GM20431 (cell line): ENCODE measurements at regions not wholly inside any gene's neighbourhood (a gene's known extent, or its start where the extent isn't known, plus 50 kb on each side); places are given as distances from the start of the nearest gene placed in this dataset.

Experiments used
- in situ Hi-C: fragments of 300-500 bp; cut with MseI, MboI; formaldehyde crosslinking; loops from one replicate; pipeline ENCODE4 v1.15.0; 2020; ENCODE audit warnings: low sequenced_read_pairs; ENCODE audit not compliant: unreplicated experiment

GRCh38 chr11:128372977-128373376 lies 214.4 kb downstream of the ETS1 start:
- in situ Hi-C loops = no loop called here

GRCh38 chr11:128367573-128367972 lies 219.8 kb downstream of the ETS1 start:
- in situ Hi-C loops = no loop called here

DNA sequence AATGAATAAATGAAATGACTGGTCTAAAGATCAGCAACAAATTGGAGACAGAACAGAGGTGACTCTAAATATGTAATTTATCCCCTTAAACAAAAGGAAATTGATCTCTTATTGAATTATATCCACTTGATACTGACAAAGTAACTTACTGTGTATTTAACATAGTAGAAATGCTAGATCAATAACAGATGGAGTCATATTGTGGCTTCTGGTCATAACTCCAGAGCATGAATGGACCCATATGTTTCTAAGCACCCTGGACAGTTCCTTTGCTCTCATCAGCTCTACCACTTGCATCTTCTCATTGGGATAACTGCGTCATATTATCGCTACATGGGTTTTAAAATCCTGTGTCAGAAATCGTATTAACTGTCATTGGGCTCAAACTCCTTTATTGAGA lies 222.3 kb downstream of the ETS1 start:
- in situ Hi-C loops = no loop called here

GRCh38 chr11:128361451-128362020 lies 225.8 kb downstream of the ETS1 start:
- in situ Hi-C loops = no loop called here

- in situ Hi-C loops = no loop called here
Observed at GRCh38 chr11:128359515-128359914, 227.8 kb downstream of the ETS1 start.

- in situ Hi-C loops = no loop called here
Observed at GRCh38 chr11:128357073-128357472, 230.3 kb downstream of the ETS1 start.

- in situ Hi-C loops = no loop called here
Observed at GRCh38 chr11:128355558-128355957, 231.8 kb downstream of the ETS1 start.

- in situ Hi-C loops = no loop called here
Observed at GRCh38 chr11:128354476-128354875, 232.9 kb downstream of the ETS1 start.

DNA sequence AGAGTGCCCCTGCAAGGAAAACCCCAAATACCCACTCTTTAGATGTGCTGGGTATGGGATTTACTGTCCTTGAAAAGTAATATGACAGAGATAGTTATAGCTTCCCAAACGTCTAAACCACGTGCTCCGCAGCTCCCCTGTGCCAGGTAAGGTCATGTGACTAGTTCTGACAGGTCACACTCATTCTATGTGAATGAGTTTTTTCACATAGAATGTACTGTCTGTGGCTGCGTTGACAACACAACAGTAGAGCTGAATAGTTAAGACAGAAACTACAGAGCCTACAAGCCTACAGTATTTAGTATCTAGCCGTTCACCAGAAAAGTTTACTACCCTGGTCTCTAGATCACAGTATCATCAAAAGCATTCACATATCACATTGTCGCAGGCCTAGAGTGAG lies 236.2 kb downstream of the ETS1 start:
- in situ Hi-C loops = no loop called here

DNA sequence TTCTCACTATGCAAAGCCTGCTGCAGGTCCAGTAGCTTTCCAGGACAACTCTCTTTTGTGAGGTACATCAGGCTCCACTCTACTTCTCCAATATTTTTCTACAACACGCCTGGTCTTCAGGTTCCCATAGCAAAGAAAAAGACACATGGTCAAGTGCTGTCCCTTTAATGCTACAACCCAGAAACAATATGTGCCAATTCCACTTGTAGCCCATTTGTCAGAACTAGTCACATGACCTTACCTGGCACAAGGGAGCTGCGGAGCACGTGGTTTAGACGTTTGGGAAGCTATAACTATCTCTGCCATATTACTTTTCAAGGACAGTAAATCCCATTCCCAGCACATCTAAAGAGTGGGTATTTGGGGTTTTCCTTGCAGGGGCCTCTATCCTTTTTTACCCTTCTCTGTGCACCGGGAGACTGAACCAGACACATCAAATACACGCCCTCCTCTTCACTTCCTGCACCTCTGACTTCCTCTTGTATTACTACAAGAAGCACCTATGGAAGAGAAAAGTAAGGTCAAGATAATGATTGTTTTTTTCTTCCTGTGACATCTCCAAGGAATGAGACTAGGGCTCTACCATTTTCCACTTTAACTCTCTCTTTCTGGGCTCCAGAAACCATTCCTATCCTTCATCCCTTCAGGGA lies 237.6 kb downstream of the ETS1 start:
- in situ Hi-C loops = no loop called here

- in situ Hi-C loops = no loop called here
Observed at GRCh38 chr11:128346804-128347203, 240.6 kb downstream of the ETS1 start.

- in situ Hi-C loops = no loop called here
Observed at GRCh38 chr11:128345316-128345715, 242.0 kb downstream of the ETS1 start.

DNA sequence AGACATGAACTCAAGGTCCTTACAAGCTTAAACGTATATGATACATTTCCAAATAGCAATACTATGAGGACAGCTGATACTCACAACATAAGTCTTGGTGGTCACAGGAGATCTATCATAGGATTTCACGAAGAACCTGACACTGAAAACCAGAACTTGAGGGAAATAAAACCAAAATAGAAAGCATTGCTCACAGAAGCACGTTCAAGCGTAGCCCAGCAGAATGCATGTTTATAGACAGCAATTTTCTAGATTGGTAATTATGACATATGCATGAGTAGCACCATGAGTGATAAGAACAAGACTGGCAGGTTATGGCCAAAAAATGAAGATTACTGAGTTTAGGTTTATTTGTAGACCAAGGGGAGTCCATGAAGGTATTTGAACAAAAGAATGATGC lies 243.5 kb downstream of the ETS1 start:
- in situ Hi-C loops = no loop called here

DNA sequence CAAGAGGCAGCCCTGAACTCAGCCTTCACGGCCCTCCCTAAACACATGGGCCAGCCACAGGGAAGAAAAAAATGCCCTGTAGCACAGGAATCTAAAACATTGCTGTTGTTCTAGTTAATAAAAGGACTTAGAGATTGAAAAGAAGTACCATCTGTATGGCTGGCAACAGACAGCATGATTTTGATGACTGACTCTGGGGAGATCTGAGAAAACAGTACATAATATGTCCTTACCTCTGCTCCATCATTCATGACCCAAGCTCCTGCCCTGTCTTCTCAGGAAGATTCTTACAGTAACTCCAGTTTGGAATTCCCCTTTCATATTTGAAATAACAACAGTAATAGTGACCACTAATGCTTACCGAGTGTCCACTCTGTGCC lies 244.2 kb downstream of the ETS1 start:
- in situ Hi-C loops = no loop called here

- in situ Hi-C loops = no loop called here
Observed at GRCh38 chr11:128342511-128343134, 244.7 kb downstream of the ETS1 start.

DNA sequence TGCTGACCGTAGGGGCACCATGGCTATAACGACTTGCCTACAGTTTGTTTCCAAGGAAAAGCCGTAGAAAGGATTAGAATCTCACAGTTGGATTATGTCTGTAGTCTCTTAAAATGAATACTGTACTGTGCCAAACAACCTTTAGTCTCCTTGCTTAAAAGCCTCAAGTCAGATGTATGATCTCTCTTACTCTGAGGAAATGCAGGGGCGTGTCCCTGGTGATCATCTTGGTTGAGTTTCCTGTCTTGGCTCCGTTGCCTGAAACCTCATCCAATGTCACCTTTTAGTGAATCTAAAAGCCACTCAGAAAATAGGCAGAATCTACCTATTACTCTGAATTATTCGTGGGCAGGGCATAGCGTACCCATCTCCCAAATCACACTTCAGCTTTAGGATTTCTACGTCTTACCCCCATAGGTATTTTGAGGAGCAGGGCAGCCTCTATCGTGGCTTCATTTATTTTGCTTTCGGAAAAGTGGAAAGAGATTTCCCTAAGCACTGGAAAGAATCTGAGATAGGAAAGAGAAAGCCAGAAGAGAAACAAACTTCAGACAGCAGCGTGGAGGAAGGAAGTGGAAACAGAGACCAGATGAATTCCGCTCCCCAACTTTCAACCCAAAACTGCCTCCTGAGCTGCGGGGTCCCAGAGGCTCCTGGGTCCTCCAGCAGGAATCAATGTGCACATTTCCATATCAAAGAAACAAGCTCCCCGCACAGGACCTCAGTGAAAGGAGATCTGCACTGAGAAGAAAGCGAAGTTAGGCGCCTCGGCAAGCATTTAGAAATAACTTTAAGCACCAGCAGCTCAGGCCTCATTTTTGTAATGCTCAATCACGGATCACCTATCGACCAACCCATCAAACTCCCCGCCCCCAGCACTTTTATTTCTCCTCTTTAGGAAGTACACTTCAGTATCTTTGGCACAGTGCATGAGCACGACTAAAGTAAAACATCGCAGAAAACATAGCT lies 245.8 kb downstream of the ETS1 start:
- in situ Hi-C loops = no loop called here

- in situ Hi-C loops = no loop called here
Observed at GRCh38 chr11:128339792-128340191, 247.6 kb downstream of the ETS1 start.

- in situ Hi-C loops = no loop called here
Observed at GRCh38 chr11:128338811-128339210, 248.5 kb downstream of the ETS1 start.

DNA sequence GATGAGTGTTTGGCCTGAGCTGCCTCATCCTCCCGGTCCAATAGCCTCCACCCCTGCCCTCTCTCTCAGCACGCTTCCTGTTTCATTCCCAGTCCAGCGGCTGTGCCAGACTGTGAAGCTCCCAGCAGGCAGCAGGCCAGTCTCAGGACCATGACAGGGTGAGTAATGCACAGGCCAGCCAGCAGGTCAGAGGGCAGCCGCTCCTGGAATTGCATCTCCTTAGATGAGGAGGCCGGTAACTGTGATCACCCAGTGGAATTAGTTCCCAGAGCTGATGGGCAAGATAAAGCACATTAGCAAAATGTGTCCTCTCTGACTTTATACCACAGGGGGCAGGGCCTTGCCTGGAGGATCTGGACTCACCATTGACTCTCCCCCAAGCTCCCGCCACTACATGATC lies 251.2 kb downstream of the ETS1 start:
- in situ Hi-C loops = no loop called here

- in situ Hi-C loops = no loop called here
Observed at GRCh38 chr11:128335729-128336128, 251.6 kb downstream of the ETS1 start.
